Upper lobe of left lung (tissue), 4 donors: ENCODE measurements at regions not wholly inside any gene's neighbourhood (a gene's known extent, or its start where the extent isn't known, plus 50 kb on each side); places are given as distances from the start of the nearest gene placed in this dataset.
"Not testable (repeated sequence)": the region's sequence is repeated elsewhere in the genome, so short reads cannot be mapped to it uniquely, and the experiment has no call there.

ENCODE experiments used
- CTCF ChIP-seq, 6 experiments: fragments of 450-650 bp in 4 of 6; fragments of 200-600 bp in 2 of 6; sonication (generic) in 2 of 6; IDR thresholded peaks; one replicate each; pipeline ENCODE4 v1.5.1; 2016 to 2019; ENCODE audit warnings: antibody characterized with exemption in 6 of 6
- POLR2AphosphoS5 ChIP-seq, 2 donors: sonication (generic); formaldehyde crosslinking; IDR thresholded peaks; one replicate each; pipeline ENCODE4 v1.5.1; 2017; ENCODE audit warnings: antibody characterized with exemption in 2 of 2

GRCh38 chr9:75500940-75501339 lies 389.5 kb upstream of the PCSK5 start:
- not testable (repeated sequence) for TF ChIP-seq CTCF, POLR2AphosphoS5 (IDR thresholded peaks at IDR 0.05)
